ENCODE measurements at regions not wholly inside any gene's neighbourhood (a gene's known extent, or its start where the extent isn't known, plus 50 kb on each side); places are given as distances from the start of the nearest gene placed in this dataset.

DNA sequence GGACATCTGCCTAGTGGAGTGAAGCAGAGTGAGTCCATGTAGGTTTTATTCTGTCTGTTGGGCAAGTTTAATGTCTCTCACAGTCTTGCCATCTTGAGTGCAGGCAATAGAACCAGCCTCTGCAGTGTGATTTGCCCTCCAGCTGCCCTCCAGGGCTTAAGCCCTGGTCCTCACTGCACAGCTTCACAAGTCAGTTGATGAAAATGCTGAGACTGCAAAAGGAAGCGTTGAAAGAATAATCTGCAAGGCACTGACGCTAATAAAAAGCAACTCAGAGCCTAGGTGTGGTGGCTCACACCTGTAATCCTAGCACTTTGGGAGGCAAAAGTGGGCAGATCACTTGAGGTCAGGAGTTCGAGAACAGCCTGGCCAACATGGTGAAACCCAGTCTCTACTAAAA is 54.1 kb upstream of the PHOX2B start:
- TF ChIP-seq, protein P1, sequence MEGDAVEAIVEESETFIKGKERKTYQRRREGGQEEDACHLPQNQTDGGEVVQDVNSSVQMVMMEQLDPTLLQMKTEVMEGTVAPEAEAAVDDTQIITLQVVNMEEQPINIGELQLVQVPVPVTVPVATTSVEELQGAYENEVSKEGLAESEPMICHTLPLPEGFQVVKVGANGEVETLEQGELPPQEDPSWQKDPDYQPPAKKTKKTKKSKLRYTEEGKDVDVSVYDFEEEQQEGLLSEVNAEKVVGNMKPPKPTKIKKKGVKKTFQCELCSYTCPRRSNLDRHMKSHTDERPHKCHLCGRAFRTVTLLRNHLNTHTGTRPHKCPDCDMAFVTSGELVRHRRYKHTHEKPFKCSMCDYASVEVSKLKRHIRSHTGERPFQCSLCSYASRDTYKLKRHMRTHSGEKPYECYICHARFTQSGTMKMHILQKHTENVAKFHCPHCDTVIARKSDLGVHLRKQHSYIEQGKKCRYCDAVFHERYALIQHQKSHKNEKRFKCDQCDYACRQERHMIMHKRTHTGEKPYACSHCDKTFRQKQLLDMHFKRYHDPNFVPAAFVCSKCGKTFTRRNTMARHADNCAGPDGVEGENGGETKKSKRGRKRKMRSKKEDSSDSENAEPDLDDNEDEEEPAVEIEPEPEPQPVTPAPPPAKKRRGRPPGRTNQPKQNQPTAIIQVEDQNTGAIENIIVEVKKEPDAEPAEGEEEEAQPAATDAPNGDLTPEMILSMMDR (IDR thresholded peaks at IDR 0.05) = no peak
- TF ChIP-seq POLR2A (IDR thresholded peaks at IDR 0.05) = no peak
